ENCODE measurements at regions not wholly inside any gene's neighbourhood (a gene's known extent, or its start where the extent isn't known, plus 50 kb on each side); places are given as distances from the start of the nearest gene placed in this dataset.

DNA sequence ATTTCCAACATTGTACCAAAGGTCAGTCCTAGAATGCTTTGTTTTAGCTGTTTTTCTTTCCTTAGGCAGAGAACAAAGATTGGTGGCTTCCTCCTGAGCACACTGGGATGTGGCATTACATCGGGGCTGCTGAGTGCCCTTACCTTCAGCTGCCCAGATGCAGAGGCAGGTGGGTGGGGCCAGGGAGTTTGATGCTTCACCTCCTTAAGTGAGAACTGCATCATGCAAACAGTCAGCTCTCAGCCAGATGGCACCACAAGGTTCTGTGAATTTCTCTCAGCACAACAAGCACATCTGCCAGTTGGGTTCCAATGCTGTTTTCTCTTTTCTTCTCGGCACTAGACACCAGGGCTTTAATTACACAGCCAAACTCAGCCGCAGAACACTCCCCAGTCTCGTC is 87.4 kb upstream of the UBL3 start:
- intact Hi-C loops (cut with DNase I): no loop called here
- peak in 2 of 10 donors; percentile 20 to 77 for DNase-seq

DNA sequence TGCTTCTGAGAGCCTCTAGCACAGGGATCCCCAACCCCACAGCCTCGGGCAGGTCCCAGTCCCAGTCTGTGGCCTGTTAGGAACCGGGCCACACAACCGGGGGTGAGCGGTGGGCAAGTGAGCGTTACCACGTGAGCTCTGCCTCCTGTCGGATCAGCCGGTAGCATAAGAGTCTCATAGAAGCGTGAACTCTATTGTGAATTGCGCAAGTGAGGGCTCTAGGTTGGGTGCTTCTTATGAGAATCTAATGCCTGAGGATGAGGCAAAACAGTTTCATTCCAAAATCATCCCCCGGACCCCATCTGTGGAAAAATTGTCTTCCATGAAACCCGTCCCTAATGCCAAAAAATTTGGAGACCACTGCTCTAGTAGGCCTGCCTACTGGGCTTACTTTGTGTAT is 87.0 kb upstream of the UBL3 start:
- intact Hi-C loops (cut with DNase I): no loop called here
- DNase-seq: no peak

DNA sequence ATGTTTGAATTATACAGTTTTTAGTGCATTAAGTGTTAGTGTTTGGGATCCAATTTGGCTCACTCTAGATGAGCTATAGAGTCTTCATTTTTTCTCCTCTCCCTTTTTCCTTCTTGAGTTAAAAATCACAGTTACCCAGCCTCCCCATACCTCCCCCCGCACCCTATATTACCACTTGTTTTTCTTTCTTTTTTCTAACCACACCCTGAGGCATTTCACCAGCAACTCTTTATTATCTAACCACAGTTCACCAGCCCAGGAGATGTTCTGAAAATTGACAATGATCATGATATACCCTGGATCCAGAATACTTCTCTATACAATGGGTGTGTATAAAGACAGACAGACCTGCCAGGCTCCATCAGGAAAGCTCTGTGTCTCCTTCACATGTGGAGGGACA is 86.5 kb upstream of the UBL3 start:
- no peak for DNase-seq
- intact Hi-C loops (cut with DNase I): no loop called here

DNA sequence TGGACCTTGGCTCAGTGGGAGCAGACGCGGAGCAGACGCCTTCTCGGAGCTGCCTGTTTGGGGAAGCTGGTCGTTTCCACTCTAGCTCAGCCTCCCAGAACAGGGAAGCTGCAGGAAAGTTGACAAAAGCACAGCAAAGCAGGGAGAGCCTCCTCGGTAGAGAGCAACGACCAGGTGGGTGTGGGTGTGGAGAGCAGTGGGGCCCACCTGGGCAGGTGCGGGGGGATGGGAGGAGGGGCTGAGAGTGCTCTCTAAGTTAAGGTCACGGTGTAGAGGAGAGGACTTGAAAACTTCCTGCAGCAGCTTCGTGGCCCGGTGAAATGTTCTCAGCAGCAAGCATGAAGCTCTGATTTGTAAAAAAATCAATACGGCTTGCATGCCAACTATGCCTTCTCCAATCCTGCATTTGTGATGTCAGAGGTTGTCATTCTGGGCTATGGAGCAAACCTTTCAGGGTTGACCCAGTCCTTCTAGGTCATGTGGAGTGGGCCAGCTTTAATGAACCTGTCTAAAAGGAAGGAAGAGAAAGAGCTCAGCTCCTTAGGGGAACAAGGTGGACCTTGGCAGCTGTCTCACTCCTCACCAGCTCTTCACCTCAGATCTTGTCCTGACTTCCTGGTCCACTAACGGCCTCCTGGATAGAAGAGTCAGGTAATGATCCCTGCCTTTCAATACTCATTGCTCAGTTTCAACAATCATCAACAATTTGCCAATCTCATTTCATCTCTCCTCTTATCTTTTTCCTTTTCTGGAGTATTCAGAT is 85.8 kb upstream of the UBL3 start:
- intact Hi-C loops (cut with DNase I): no loop called here
- DNase-seq: peak in 1 of 10 donors; percentile 10

- intact Hi-C loops (cut with DNase I): no loop called here
- peak in 3 of 10 donors; percentile 59 to 86 (median 69) for DNase-seq
Measured at GRCh38 chr13:29935309-29935981, 85.0 kb upstream of the UBL3 start.

GRCh38 chr13:29934531-29935308 is 84.3 kb upstream of the UBL3 start:
- intact Hi-C loops (cut with DNase I): no loop called here
- DNase-seq: no peak

DNA sequence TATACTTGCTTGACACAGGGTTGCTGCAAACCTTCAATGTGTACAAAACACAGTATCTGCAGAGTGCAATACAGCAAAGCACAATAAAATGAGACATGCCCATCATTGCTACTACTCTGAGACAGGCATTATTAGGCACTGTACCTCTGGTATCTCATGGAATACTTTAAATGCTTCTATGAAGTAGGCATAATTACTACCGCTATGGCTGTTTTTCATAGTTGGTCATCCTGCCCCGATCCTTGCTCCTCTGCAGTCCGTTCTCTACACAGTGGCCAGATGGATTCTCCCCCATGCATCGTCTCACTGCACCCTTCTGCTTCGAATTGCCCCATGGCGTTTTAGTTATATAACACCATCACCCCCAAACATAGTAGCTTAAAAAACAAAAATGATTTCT is 83.0 kb upstream of the UBL3 start:
- DNase-seq: no peak
- intact Hi-C loops (cut with DNase I): no loop called here

DNA sequence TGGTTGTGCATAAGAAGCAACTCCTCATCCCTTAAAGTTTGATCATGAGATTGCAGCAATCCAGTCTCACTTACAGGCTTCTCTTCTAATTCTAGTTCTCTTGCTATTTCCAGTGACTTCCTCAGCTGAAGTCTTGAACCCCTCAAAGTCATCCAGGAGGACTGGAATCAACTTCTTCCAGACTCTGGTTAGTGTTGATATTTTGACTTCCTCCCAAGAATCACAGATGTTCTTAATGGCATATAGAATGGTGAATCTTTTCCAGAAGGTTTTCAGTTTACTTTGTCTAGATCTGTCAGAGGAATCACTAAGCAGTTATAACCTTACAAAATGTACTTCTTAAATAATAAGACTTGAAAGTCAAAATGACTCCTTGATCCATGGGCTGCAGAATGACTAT is 81.3 kb upstream of the UBL3 start:
- intact Hi-C loops (cut with DNase I): no loop called here
- DNase-seq: no peak

DNA sequence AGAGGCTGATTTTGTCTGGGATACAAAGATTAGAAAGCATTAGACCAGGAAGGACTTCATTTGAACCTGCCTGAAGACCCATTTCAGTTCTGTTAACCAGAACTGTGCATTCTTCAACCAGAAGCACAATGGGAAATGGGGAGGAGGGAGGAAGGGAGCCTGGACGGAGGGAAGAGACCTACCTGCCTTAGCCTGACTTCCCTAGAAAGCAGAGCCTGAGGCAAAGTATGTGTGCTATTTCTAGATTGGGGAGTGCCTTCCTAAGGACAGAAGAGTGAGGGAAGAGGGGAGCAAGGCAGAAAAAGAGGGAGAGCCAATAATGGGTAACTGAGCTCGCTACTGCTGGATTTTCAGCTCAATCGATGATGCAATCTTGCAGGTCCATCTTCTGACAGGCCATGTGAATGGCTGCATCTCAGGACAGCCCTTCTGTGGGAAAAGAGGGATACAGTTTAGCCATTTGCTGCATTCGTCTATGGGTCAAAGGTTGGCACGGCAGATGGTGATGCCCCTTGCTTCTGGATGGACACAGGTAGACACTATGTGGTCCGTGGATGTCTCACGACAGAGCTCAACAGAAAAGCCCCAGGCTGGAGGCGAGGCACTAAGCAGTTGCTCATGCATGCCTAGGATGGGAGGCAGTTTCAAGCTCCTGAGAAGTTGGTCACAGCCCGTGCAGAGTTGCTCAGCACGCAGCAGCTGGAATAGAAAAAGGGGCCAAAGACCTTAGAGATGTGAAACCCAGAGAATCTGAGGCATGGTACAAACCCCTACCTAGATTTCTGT is 78.8 kb upstream of the UBL3 start:
- intact Hi-C loops (cut with DNase I): no loop called here

GRCh38 chr13:29926098-29926476 is 75.7 kb upstream of the UBL3 start:
- intact Hi-C loops (cut with DNase I): no loop called here
- no peak for DNase-seq

More for the DNA sequence above, 78.8 kb upstream of the UBL3 start:
- DNase-seq: no peak

GRCh38 chr13:29925457-29926097 is 75.2 kb upstream of the UBL3 start:
- intact Hi-C loops (cut with DNase I): no loop called here
- DNase-seq: peak in 1 of 10 donors; percentile 29

- no peak for DNase-seq
- intact Hi-C loops (cut with DNase I): no loop called here
Measured at GRCh38 chr13:29924482-29925350, 74.3 kb upstream of the UBL3 start.

DNA sequence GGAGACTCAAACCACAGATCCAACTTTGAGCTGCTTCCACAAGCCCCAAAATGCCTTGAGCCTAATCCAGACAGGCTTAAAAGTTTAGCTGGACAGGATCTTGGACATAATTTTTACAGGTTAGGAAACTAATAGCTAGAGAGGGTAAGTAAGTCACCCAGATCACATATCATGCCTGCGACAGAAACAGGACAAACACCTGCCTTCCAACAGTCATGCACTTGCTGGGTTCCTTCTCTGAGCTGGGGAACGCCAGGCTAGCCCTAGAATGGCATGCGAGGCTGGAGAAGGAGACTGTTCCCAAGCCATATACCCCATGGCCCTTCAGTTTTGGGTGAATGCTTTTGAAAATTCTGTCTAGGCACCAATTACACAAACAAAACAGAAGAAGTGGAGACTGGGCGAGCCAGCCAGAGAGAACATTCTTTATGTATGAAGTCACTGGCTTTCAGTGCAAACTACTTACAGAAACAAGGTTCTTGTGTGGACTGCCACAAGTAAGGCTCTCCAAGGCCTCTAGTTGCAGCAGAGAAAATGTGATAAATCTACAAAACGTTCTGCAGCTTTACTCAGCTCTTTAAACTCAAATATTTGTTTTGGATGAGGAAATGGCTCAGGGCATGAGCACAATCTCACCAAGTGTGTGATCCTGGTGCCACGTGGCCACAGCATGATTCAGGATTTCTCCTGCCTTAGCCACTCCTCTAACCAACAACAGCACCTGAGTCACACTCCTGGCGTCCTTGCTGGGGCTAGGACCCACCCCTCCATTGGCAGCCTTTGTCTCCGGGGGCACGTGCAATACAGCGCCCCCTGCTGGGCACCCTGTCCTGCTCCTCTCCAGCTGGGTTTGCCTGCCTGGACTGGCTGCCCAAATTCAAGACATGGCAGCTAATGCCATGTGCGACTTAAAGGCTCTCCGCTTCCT is 73.4 kb upstream of the UBL3 start:
- intact Hi-C loops (cut with DNase I): no loop called here
- peak in 1 of 10 donors; percentile 34 for DNase-seq

- intact Hi-C loops (cut with DNase I): no loop called here
- no peak for DNase-seq
Measured at GRCh38 chr13:29922896-29923295, 72.5 kb upstream of the UBL3 start.

DNA sequence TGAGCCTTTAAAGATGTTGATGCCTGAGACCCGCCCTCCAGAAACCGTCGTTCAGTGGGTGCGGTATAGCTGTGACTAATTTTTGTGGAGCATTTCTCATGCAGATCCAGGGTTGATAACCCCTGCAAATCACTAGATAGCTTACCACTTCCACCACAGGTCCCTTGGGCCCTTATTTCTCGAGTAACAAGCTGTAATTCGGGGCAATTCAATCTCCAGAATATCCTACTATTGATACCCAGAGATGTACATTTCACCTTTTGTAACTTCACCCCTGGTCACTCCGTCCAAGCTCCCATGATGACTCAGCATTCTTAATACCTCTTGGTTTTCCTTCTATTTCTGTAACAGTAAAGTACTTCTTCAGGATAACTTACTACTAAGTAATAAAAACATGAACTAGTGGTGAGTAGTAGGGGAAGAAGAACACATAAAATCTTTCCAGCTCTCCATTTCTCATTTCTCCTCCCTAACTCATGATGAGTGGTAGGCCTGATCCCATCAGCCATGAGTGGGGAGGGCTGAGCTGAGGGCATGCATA is 71.9 kb upstream of the UBL3 start:
- intact Hi-C loops (cut with DNase I): no loop called here
- DNase-seq: no peak

DNA sequence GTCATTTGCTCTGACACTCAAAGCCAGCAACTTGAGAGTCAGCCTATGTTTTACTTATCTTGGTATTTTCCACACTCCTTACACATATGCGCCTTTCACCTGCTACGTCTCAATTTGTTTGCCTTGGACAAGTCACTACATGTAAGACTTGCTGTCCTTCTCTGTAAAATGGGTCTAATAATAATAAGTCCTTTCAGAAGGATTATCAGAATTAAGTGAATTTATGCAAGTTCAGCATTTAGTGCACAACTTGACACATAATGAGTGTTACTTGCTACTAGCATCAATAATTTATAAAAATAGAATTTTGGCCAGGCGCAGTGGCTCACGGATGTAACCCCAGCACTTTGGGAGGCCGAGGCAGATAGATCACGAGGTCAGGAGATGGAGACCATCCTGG is 71.1 kb upstream of the UBL3 start:
- intact Hi-C loops (cut with DNase I): no loop called here
- DNase-seq: no peak

DNA sequence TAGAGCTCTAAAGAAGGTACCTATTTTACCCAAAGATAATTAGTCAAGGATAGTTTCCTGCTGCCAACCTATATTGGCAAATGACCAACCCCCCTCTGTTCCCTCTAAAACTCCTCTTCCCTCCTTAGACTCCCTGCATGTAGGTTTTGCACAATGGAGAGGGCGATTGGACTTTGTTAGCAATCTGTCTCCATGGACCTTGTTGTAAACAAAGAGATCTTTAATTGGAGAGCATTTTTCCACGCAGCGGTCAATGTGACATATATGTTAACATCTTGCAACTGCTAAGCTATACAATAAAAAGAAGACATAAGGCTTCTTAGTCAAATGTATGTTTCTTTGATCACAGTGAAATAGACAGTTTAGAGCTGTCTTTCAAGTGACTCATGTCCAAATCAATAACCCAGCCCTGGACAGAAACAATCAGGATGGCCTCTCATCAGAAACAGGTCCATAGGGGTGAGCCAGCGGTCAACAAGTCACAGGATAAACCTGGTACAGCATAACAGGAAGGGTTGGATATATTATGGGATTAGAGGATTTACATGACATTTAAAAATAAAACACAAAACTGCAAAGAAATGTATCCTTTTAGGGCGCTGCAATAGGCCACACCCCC is 69.7 kb upstream of the UBL3 start:
- intact Hi-C loops (cut with DNase I): no loop called here
- DNase-seq: no peak

Measured in posterior cingulate gyrus (tissue), 11 donors.